ENCODE measurements at regions not wholly inside any gene's neighbourhood (a gene's known extent, or its start where the extent isn't known, plus 50 kb on each side); places are given as distances from the start of the nearest gene placed in this dataset.

DNA sequence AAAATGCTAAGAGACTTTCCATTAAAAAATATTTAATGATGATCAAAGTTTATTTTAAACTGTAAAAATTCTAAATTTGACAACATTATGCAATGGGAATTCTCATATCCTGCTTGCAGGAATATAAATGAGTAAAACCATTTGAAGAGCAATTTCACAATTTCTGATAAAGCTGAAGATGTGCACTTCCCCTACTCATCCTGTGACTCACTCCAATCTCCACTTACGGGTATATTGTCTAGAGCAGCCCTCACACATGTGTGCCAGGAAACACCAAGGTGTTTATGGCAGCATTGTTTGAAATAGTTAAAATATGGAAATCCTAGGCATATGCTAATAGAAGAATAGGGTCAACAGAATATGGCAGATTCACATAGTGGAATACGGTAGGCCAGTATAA is 158.4 kb downstream of the PDHA2 start:
- DNase-seq = no peak

GRCh38 chr4:96003951-96004740 is 164.3 kb downstream of the PDHA2 start:
- DNase-seq = no peak

GRCh38 chr4:96009427-96010119 is 169.7 kb downstream of the PDHA2 start:
- no peak for DNase-seq

GRCh38 chr4:96012687-96013086 is 172.8 kb downstream of the PDHA2 start:
- DNase-seq = no peak

DNA sequence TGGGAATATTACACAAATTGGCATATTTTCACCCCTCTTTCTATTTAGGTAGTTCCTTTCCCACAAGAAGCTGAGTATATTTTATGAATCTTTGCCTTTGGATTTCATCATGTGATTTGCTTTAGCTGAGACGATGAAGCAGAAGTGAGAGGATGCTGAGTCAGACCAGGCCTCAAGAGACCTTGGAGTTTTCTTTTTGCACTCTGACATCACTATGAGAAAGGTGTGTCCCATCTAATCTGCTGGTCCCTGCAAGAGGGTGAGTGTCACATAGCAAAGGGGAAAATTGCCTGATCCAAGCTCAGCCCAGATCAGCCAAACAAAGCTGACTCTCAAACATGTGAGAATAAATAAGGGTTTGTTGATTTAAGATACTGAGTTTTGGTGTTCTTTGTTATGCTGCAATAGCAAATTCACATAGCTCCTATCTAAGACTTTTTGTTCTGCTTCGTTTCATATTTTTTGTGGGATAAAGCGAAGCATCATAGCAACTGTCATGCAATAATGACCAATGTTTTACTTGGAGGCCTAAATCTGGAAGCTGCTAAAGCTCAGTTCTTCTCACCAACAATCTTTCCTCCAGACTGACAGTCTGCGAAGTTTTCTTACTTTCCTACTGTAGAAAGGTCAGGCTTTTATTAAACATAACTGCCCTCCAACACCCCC is 176.9 kb downstream of the PDHA2 start:
- DNase-seq = no peak

- DNase-seq = no peak
Measured at GRCh38 chr4:96025011-96025410, 185.1 kb downstream of the PDHA2 start.

GRCh38 chr4:96035727-96036126 is 195.8 kb downstream of the PDHA2 start:
- DNase-seq = peak; percentile 2

DNA sequence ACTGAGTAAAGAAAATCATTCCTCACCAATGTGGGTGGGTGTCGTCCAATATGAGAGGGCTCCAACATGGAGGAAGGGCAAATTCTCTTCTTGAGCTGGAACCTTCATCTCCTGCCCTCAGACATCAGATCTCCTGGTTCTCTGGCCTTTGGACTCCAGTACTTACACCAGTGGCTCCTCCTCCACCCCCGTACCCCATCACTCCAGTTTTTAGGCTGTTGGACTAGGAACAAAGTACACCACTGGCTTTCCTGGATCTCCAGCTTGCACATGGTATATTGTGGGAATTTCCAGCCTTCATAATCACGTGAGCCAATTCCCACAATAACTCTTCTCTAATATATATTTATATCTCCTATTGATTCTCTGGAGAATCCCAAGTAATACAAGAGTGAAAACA is 196.9 kb downstream of the PDHA2 start:
- no peak for DNase-seq

- no peak for DNase-seq
Measured at GRCh38 chr4:96037705-96038104, 197.8 kb downstream of the PDHA2 start.

- no peak for DNase-seq
Measured at GRCh38 chr4:96039217-96039616, 199.3 kb downstream of the PDHA2 start.

- no peak for DNase-seq
Measured at GRCh38 chr4:96039803-96040436, 200.0 kb downstream of the PDHA2 start.

DNA sequence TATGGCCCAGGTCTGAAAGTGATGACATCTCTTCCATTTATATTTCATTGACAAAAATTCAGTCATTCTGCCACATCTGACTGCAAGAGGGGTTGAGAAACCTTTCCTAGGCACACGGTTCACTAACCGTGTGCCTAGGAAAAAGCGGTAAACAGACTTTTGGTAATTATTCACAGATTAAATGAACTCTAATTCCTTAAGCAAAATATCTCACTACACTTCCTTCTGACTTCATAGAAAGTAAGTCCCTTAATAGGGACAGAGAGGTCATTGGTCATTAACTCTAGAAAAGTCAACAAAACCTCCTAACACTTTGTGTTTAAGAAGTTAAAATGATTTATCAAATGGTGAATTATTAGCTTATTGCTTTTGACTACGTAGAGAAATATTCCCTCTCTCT is 205.1 kb downstream of the PDHA2 start:
- no peak for DNase-seq

DNA sequence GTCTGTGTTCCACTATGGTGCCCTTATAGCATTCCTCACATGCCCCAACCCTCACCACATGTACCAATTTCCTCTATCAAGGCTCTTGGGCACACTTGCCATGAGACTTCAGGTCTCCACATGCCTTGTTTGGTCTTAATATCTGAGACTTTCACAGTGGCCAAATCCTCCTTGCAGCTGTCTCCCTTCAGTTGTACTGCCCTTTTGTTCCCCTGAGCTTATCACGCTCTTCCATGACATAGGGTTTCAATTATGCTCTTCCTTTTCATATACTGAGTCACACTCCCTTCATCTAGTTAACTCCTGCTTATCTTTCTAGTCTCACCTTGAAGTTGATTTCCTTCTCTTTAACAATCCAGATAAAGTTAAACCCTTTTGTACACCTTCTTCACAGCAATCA is 212.9 kb downstream of the PDHA2 start:
- no peak for DNase-seq

DNA sequence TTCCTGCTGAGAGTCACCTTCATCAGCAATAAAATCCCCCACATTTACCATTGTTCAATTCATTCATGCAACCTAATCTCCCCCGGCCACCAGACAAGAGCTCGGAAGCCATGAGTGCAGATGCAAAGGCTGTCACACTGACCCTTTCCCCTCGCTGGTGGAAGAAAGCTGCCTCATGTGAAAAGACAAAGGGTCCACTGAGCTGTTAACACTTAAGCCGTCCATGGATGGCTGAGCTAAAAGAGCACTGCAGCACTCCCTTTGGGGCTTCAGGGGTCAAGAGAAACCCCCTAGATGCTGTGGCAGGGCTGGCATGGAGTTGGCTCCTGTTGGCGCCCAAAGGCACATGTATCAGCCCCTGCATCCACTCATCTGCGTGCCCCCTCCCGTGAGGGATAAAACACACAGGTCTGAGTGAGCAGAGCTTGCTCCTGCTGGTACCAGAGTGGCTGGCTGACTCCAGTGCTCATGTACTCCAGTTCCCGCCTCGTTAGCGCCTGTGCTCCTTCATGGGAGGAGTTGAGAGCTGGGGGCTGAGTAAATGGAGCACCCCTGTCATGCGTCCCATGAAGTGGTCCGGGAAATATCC is 216.5 kb downstream of the PDHA2 start:
- DNase-seq = no peak

DNA sequence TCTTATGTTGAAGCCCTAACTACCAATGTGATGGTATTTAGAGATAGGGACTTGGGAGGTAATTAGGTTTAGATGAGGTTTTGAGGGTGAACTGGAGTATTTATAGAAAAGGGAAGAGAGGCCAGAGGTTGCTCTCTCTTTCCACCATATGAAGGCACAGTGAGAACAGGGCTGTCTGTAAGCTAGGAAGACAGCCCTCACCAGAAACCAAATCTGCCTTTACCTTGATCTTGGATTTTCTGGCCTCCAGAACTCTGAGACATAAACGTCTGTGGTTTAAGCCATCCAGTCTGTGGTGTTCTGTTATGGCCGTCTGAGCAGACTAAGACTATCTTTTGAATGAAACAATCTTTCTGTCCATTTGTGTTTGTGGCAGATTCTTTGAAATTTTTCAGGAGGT is 223.7 kb downstream of the PDHA2 start:
- no peak for DNase-seq

GRCh38 chr4:96073461-96073860 is 233.6 kb downstream of the PDHA2 start:
- no peak for DNase-seq

DNA sequence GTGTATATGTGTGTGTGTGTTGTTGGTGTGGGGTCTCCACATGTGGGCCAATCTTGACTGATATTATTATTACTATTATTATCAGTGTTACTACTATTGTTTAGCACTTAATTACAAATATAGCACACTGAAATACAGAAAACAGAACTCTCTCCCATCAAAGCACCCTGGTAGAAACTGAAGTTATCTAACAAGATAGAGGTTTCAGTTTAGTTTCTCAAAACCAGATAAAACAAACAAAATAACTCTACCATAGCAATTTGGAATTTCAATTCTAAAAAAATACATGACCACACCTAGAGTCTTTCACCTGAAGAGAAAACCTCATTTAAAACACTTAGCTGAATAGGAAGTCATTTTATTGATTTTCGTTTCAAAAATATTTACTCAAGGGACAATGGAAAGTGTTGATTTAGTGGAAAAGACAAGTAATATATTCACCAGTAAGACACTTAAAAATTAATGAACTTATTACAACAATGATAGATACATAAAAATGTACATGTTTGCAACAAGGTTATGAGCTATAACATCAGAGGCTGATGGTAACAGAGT is 252.3 kb downstream of the PDHA2 start:
- no peak for DNase-seq

- DNase-seq = peak; percentile 30
Measured at GRCh38 chr4:96093057-96093456, 253.2 kb downstream of the PDHA2 start.

DNA sequence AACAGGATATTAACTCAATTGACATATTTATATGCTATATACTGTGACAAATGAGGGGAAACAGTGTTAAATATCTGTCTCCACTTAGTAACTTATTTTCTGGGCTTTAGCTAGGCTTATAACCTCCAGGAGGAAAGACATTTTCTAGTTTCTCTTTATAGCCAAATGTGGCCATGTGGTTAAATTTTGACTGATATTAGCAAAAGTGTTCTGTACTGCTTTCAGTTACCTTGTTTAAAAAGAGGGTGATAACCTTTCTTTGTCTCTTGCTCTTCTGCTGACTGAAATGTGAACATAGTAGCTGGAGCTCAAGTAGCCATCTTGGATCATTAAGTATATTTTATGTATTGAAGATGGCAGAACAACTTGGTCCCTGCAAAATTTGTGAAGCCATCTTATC is 253.7 kb downstream of the PDHA2 start:
- no peak for DNase-seq

DNA sequence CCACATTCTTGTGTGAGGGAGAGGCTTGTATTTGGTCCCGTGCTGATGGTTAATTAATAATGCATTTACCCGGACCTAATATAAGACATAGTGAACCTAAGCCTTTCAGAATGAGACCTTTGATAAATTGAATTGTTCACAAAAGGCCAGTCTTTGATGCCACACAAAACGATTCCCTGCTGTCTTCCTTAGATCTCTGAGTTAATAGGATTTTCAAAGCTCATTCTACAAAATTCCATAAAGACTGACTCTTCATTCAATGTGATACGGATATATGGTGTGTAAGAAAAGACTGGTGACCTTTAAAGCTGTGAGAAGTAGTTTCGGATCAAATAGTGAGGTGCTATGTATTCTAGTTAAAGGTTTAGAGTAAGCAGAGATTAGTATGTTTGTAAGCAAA is 254.3 kb downstream of the PDHA2 start:
- no peak for DNase-seq

GRCh38 chr4:96097040-96097607 is 257.2 kb downstream of the PDHA2 start:
- no peak for DNase-seq

DNA sequence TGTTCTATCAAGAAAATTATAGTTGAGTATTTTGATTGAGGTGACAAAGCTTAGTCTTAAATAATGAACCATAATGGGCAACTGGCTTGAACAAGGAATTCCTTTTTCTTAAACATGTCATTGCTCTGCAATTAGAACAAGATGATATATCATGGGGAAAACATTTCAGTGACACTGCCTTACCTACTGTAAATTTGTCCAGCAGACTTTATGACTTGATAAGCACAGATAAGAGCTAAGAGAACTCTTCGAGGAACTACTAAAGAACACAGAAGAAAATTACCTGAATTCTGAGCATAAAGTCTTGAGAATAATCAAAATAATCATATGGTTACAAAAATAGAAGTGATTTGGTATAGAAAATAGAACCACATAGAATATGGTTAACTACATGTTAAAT is 257.8 kb downstream of the PDHA2 start:
- no peak for DNase-seq

- DNase-seq = no peak
Measured at GRCh38 chr4:96099031-96099430, 259.1 kb downstream of the PDHA2 start.

Measured in NCI-H1092 treated with DMSO at 0.1 percent for 48 hours (cell line).